GM13977 (cell line): ENCODE measurements at regions not wholly inside any gene's neighbourhood (a gene's known extent, or its start where the extent isn't known, plus 50 kb on each side); places are given as distances from the start of the nearest gene placed in this dataset.

Experiments
- DNase-seq: peaks from one replicate; pipeline ENCODE4 v3.0.0; 2012; ENCODE audit warnings: low spot score
- in situ Hi-C: fragments of 300-500 bp; cut with MboI; formaldehyde crosslinking; loops from one replicate; pipeline ENCODE4 v1.12.0; 2022; ENCODE audit warnings: low sequenced_read_pairs, low pct_unique_long_range_greater_than_20kb, mixed read lengths, inconsistent platforms; ENCODE audit not compliant: unreplicated experiment
- TF ChIP-seq, protein P1 (sequence below): IDR thresholded peaks from 2 replicates; pipeline ENCODE4 v1.5.1; 2012; ENCODE audit warnings: mild to moderate bottlenecking, control low read depth; ENCODE audit not compliant: insufficient read depth; ENCODE audit errors: extremely low read depth, missing control alignments

DNA sequence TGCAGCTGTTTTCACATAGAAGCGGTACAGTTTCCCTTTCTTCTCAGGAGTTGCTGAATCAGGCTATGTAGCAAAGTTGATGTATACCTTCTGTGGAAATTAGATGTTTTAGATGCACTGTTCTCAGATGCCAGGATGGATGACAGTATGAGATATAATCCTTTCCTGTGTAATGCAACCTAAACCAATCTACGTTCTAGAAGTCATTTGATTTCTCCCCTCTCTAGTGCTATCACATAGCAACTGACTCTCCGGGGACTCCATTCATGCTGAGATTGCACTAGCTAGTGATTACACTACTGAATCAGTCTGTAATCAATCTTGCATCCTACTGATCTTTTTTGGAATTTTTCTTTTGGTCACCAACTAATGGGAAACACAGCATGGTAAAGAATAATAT is 1881.7 kb downstream of the PCDH7 start:
- in situ Hi-C loops: no loop called here
- no peak for DNase-seq
- TF ChIP-seq, protein P1, sequence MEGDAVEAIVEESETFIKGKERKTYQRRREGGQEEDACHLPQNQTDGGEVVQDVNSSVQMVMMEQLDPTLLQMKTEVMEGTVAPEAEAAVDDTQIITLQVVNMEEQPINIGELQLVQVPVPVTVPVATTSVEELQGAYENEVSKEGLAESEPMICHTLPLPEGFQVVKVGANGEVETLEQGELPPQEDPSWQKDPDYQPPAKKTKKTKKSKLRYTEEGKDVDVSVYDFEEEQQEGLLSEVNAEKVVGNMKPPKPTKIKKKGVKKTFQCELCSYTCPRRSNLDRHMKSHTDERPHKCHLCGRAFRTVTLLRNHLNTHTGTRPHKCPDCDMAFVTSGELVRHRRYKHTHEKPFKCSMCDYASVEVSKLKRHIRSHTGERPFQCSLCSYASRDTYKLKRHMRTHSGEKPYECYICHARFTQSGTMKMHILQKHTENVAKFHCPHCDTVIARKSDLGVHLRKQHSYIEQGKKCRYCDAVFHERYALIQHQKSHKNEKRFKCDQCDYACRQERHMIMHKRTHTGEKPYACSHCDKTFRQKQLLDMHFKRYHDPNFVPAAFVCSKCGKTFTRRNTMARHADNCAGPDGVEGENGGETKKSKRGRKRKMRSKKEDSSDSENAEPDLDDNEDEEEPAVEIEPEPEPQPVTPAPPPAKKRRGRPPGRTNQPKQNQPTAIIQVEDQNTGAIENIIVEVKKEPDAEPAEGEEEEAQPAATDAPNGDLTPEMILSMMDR: no peak

DNA sequence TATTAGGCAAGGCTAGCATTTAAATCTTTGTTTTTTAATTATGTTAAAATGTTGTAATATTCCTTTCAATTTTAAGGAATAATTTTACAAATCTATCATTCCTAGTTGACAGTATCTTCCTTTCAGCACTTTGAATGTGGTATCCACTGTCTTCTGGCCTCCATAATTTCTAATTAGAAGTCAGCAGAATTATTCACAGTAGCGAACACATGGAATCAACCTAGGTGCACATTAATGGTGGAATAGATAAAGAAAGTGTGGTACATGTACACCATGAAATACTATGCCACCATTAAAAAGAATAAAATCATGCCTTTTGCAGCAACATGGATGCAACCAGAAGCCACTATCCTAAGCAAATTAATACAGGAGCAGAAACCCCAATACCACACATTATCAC is 1887.8 kb downstream of the PCDH7 start:
- TF ChIP-seq, protein P1: no peak
- in situ Hi-C loops: no loop called here
- DNase-seq: no peak

DNA sequence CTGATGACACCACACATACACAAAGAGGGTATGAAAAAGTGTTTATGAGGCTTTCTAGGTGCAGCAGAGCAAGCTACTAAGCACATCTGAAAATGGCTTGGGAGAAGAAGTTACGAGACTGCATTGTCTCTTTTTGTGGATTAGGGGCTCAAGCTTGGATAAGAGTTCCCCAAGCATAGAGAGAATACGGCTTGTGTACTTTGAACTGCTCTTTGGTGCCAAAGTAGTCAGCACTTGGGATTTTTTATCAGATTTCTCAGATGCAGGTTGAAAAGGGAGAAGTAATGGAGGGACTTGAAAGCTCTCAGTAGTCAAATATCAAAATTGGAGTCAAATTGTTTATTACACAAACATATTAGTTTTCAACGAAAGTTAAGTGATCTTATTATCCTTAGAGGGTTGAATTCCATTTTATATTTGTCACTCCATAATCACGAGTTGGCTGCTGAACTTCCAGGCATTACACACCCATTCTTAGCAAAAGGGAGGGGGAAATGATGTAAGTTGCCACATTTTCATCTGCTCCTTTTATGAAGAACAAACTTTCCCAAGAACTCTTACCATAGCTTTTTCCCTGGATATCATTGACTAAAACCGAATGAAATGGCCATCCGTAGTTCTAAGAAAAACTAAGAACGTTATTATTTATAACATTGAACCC is 1904.9 kb downstream of the PCDH7 start:
- no peak for DNase-seq
- TF ChIP-seq, protein P1: no peak
- in situ Hi-C loops: no loop called here

DNA sequence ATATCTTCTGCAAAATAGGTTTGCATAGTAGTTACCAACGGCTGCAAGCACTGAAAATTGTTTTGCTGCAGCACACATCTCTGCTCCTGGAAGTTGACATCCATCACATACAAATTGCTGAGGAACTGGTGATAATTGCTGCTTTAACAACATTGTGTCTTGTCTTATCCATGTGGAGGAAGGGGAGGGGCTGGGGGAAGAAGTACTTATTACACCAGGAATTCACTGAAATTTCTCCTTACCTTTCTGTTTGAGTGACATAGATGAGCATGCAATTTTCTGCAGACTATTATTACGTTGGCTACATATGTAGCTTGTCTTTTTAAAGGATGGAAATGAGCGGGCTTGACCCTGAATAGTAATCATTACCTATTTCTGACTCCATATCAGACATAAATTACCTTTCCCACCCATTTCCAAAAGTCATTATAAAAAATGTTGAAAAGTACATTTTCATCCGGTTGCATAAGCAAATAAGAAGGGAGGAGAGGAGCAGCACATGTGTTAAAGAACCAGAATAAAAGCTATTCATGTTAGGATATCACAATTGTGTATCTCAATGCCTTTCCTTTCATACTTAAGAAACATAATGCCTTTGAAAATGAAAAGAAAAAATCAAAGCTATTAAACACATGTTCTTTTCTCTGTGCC is 1905.6 kb downstream of the PCDH7 start:
- in situ Hi-C loops: no loop called here
- no peak for DNase-seq
- TF ChIP-seq, protein P1: no peak

DNA sequence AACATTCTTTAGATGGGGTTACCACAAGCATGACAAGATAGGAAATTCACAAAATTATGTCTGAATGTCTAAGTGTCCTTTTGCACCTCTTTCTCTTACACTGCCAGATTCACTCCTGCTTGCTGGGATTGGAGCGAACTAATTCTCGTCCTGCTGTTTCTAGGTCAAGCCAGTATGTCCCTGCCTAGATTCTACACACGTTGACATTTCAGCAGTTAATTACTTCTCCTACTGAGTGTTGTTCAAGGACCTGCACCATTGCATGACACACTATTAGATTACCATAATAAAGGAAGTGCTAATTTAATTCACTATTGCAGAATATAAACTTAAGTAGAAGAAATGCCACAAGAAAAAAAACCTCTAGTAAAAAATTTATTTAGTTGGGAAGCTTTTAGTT is 1911.7 kb downstream of the PCDH7 start:
- TF ChIP-seq, protein P1: no peak
- in situ Hi-C loops: no loop called here
- DNase-seq: no peak

DNA sequence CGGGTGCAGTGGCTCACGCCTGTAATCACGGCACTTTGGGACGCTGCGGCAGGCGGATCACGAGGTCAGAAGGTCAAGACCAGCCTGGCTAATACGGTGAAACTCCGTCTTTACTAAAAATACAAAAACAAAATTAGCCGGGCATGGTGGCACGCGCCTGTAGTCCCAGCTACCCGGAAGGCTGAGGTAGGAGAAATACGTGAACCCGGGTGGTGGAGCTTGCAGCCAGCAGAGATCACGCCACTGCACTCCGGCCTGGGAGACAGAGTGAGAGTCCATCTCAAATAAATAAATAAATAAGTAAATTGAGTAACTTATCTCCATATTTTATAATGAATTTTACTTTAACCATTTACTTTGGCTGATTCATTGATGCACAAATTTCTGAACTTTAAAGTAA is 1913.3 kb downstream of the PCDH7 start:
- TF ChIP-seq, protein P1: no peak
- in situ Hi-C loops: no loop called here
- DNase-seq: no peak
